K562 (cell line): ENCODE measurements at regions not wholly inside any gene's neighbourhood (a gene's known extent, or its start where the extent isn't known, plus 50 kb on each side); places are given as distances from the start of the nearest gene placed in this dataset.

Source experiments
- ATAC-seq: fragments of 200-7000 bp; cut with Tn5 transposase; 3 replicates; pipeline ENCODE4 v1.9.1; 2020; ENCODE audit warnings: moderate library complexity
- BruUV-seq: library from RNA; stranded (reverse); fragments of 400-500 nt; replicated peaks from 2 replicates; lab custom pipeline; 2021; lab: Mats Ljungman, UMichigan
- CTCF ChIA-PET: fragments of 300-600 bp; formaldehyde crosslinking; extraction: SDS; loops from one replicate; lab custom pipeline; 2021; ENCODE audit warnings: low intra/inter-chr PET ratio; lab: Yijun Ruan, JAX
- POLR2A ChIA-PET: fragments of 300-600, 350-650 bp; sonication (Branson Sonifier 250); formaldehyde crosslinking; extraction: SDS; loops from one replicate; lab custom pipeline; 2021; ENCODE audit warnings: antibody characterized with exemption, inconsistent platforms; lab: Yijun Ruan, JAX
- DNase-seq, 4 experiments: peaks; one replicate each; pipeline versions ENCODE4 v3.0.0 to v3.0.0-alpha.2; 2011 to 2018; ENCODE audit warnings: low spot score in 3 of 4, mixed read lengths in 3 of 4; ENCODE audit errors: extremely low read depth in 1 of 4
- FAIRE-seq: peaks from 2 replicates; lab custom pipeline; 2011; peaks lifted over from hg19 to GRCh38; lab: Jason Lieb, UNC
- H2AFZ ChIP-seq: 2 replicates; pipeline ENCODE4 v1.6.0; 2011; ENCODE audit warnings: low read depth, low read length, control low read depth, inconsistent platforms
- H3K27ac ChIP-seq: fragments of 200-600 bp; 3 replicates; pipeline ENCODE4 v1.8.0; 2011; ENCODE audit warnings: low read depth, mild to moderate bottlenecking, control low read depth, inconsistent platforms, low read length, moderate library complexity, mixed read lengths; ENCODE audit errors: extremely low read depth
- H3K27me3 ChIP-seq, 2 experiments: fragments of 300-600 bp in 1 of 2; 2 replicates in 1 of 2; 3 replicates in 1 of 2; pipeline versions ENCODE4 v1.6.0 to v1.8.0; 2011; ENCODE audit warnings: inconsistent platforms in 2 of 2, low read length in 2 of 2, mild to moderate bottlenecking in 1 of 2, mixed read lengths in 1 of 2, moderate library complexity in 1 of 2; ENCODE audit not compliant: control insufficient read depth in 2 of 2, insufficient read depth in 2 of 2
- H3K36me3 ChIP-seq: fragments of 300-600 bp; 3 replicates; pipeline ENCODE4 v1.8.0; 2011; ENCODE audit warnings: mild to moderate bottlenecking, low read length, inconsistent platforms; ENCODE audit not compliant: control insufficient read depth, insufficient read depth
- H3K4me1 ChIP-seq, 2 experiments: fragments of 200-600 bp in 1 of 2; replicated peaks in 1 of 2; 2 replicates in 1 of 2; 3 replicates in 1 of 2; pipeline versions ENCODE4 v1.5.1 to v1.8.0; 2011; ENCODE audit warnings: inconsistent platforms in 2 of 2, low read length in 2 of 2, mild to moderate bottlenecking in 1 of 2, mixed read lengths in 1 of 2, moderate library complexity in 1 of 2; ENCODE audit not compliant: control insufficient read depth in 2 of 2, insufficient read depth in 2 of 2
- H3K4me2 ChIP-seq: 2 replicates; pipeline ENCODE4 v1.6.1; 2011; ENCODE audit warnings: low read length, control low read depth, inconsistent platforms, mixed read lengths; ENCODE audit not compliant: insufficient read depth
- H3K4me3 ChIP-seq: fragments of 200-600 bp; sonication (generic), shearing (Covaris generic); 2 replicates; pipeline ENCODE4 v1.5.1; 2016; ENCODE audit warnings: control low read depth, inconsistent platforms
- H3K79me2 ChIP-seq: fragments of 200-600 bp; 3 replicates; pipeline ENCODE4 v1.8.0; 2011; ENCODE audit warnings: low read length, inconsistent platforms; ENCODE audit not compliant: control insufficient read depth, insufficient read depth
- H3K9ac ChIP-seq, 2 experiments: 2 replicates each; pipeline versions ENCODE4 v1.6.0 to v1.6.1; 2011; ENCODE audit warnings: low read depth in 2 of 2, low read length in 2 of 2, control low read depth in 1 of 2, inconsistent platforms in 1 of 2, mild to moderate bottlenecking in 1 of 2, mixed read lengths in 1 of 2; ENCODE audit not compliant: insufficient read depth in 1 of 2
- H3K9me1 ChIP-seq: one replicate; pipeline ENCODE4 v1.6.0; 2011; ENCODE audit warnings: inconsistent platforms, mild to moderate bottlenecking, low read length, moderate library complexity; ENCODE audit not compliant: control insufficient read depth, insufficient read depth
- H3K9me3 ChIP-seq: replicated peaks from 2 replicates; pipeline ENCODE4 v1.5.1; 2011; ENCODE audit warnings: low read depth, low read length, inconsistent platforms; ENCODE audit not compliant: control insufficient read depth, insufficient read depth
- H4K20me1 ChIP-seq: replicated peaks from 2 replicates; pipeline ENCODE4 v1.6.1; 2011; ENCODE audit warnings: low read length, inconsistent platforms, mixed read lengths; ENCODE audit not compliant: control insufficient read depth, insufficient read depth
- CC2D1A ChIP-seq: fragments of 450-650 bp; IDR thresholded peaks from 2 replicates; pipeline ENCODE4 v1.6.1; 2017; ENCODE audit warnings: mild to moderate bottlenecking
- DACH1 ChIP-seq: fragments of 450-650 bp; IDR thresholded peaks from 2 replicates; pipeline ENCODE4 v1.6.1; 2018; ENCODE audit not compliant: partially characterized antibody
- KLF10 ChIP-seq: fragments of 250-450 bp; sonication (Bioruptor Pico); IDR thresholded peaks from 2 replicates; pipeline ENCODE4 v1.6.1; 2021; ENCODE audit warnings: matching md5 sums
- POLR3A ChIP-seq: IDR thresholded peaks from 2 replicates; pipeline ENCODE4 v1.6.1; 2011; ENCODE audit warnings: borderline replicate concordance, mild to moderate bottlenecking, moderate library complexity; ENCODE audit not compliant: insufficient read length, insufficient read depth; ENCODE audit errors: extremely low read depth
- WGBS: fragments of 100-300 bp; shearing (Covaris generic); methylation state at CpG from one replicate; pipeline ENCODE4 v1.1.6; 2016; ENCODE audit warnings: low coverage, mixed read lengths; ENCODE audit not compliant: insufficient coverage; ENCODE audit errors: missing lambda C conversion rate; 5-methylcytosine and 5-hydroxymethylcytosine counted together
- in situ Hi-C: fragments of 300-500 bp; cut with MboI; formaldehyde crosslinking; loops from 4 replicates; pipeline ENCODE4 v1.15.0; 2018; ENCODE audit warnings: inconsistent platforms, mixed read lengths
- intact Hi-C: fragments of 100-400 bp; cut with micrococcal nuclease; formaldehyde crosslinking; loops from 2 replicates; pipeline ENCODE4 v1.14.2; 2022
- TF ChIP-seq, protein P1 (sequence below): fragments of 450-650 bp; formaldehyde crosslinking; IDR thresholded peaks from 2 replicates; pipeline ENCODE4 v1.4.0; 2022; ENCODE audit warnings: missing genetic modification characterization
- TF ChIP-seq, protein P2 (sequence below), 2 experiments: IDR thresholded peaks; 2 replicates each; pipeline ENCODE4 v1.6.1; 2012; ENCODE audit warnings: improper control_type of control experiment in 2 of 2, low read depth in 2 of 2, low read length in 2 of 2, borderline replicate concordance in 1 of 2
- TF ChIP-seq, protein P3 (sequence below), 3 experiments: IDR thresholded peaks in 2 of 3; conservative IDR thresholded peaks in 1 of 3; 2 replicates each; pipeline ENCODE4 v1.5.1; 2011 to 2012; ENCODE audit warnings: low read length in 3 of 3, mild to moderate bottlenecking in 3 of 3, control low read depth in 2 of 3, improper control_type of control experiment in 1 of 3, inconsistent platforms in 1 of 3, low read depth in 1 of 3, mixed read lengths in 1 of 3, moderate library complexity in 1 of 3; ENCODE audit not compliant: insufficient read depth in 2 of 3

DNA sequence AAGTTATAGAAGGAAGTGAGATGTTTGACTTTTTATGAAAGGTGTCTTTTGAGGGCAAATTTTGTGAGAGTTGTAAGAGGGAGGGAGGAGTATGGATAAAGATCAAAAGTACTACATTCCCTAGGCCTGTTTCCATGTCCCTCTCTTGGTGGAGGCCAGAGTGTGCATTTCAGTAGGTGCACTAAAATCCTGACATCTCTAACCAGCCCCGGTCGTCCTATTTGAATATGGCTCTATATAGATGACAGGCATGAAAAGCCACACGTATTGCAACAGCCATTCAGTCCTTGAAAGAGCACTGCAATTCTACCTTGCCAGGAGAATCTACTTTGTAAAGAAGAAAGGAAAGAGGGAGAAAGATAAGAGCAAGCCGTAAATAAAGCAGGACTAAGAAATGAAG lies 510.1 kb downstream of the IRS2 start (continued):
- TF ChIP-seq, protein P1, sequence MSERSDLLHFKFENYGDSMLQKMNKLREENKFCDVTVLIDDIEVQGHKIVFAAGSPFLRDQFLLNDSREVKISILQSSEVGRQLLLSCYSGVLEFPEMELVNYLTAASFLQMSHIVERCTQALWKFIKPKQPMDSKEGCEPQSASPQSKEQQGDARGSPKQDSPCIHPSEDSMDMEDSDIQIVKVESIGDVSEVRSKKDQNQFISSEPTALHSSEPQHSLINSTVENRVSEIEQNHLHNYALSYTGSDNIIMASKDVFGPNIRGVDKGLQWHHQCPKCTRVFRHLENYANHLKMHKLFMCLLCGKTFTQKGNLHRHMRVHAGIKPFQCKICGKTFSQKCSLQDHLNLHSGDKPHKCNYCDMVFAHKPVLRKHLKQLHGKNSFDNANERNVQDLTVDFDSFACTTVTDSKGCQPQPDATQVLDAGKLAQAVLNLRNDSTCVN (CRISPR knock-in tag): no peak
- TF ChIP-seq KLF10 (CRISPR knock-in tag): no peak
- no peak for TF ChIP-seq DACH1
- TF ChIP-seq, protein P2, sequence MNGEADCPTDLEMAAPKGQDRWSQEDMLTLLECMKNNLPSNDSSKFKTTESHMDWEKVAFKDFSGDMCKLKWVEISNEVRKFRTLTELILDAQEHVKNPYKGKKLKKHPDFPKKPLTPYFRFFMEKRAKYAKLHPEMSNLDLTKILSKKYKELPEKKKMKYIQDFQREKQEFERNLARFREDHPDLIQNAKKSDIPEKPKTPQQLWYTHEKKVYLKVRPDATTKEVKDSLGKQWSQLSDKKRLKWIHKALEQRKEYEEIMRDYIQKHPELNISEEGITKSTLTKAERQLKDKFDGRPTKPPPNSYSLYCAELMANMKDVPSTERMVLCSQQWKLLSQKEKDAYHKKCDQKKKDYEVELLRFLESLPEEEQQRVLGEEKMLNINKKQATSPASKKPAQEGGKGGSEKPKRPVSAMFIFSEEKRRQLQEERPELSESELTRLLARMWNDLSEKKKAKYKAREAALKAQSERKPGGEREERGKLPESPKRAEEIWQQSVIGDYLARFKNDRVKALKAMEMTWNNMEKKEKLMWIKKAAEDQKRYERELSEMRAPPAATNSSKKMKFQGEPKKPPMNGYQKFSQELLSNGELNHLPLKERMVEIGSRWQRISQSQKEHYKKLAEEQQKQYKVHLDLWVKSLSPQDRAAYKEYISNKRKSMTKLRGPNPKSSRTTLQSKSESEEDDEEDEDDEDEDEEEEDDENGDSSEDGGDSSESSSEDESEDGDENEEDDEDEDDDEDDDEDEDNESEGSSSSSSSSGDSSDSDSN (IDR thresholded peaks at IDR 0.05; ENCODE audit: borderline replicate concordance in 1 of 2, low read depth in 2 of 2, low read length in 2 of 2): no peak
- no peak for TF ChIP-seq CC2D1A

DNA sequence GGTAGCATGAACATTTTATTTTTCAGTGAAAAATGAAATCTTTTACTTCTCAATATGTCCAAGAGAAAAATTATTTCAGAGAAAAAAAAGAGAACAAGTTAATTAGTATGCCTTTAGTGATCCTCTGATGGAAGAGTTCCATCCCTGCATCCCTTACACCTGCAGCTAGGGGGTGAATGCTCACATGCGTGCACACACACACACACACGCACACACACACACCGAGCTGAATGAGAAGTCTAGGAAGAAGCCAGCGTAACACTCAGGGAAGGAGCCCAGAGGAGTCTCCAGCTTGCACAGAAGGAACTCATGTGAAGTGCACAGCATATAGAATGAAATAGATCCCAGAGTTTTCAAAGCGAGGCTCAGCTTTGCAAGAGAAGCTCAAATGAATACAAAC lies 510.5 kb downstream of the IRS2 start:
- WGBS: 0% methylated on average over 5 of the region's 5 CpGs
- H2AFZ ChIP-seq: no peak overlapping the region
- no peaks in the 10 kb centered on the region for H3K9me1 ChIP-seq
- DNase-seq (peak in 1 of 4 experiments; percentile 2), ATAC-seq (no peak), FAIRE-seq (no peak)
- no peaks in the 10 kb centered on the region for H4K20me1 ChIP-seq
- no peak overlapping the region for H3K4me3 ChIP-seq
- H3K9ac ChIP-seq: no peak overlapping the region
- intact Hi-C loops (no loop called here), in situ Hi-C loops (no loop called here)
- H3K27me3 ChIP-seq: no peaks in the 10 kb centered on the region
- H3K9me3 ChIP-seq: no peaks in the 10 kb centered on the region
- no peaks in the 10 kb centered on the region for H3K79me2 ChIP-seq
- no peaks in the 10 kb centered on the region for H3K4me1 ChIP-seq
- H3K36me3 ChIP-seq: no peaks in the 10 kb centered on the region
- ChIA-PET POLR2A (no interaction called here), CTCF (no interaction called here)
- TF ChIP-seq, protein P3, sequence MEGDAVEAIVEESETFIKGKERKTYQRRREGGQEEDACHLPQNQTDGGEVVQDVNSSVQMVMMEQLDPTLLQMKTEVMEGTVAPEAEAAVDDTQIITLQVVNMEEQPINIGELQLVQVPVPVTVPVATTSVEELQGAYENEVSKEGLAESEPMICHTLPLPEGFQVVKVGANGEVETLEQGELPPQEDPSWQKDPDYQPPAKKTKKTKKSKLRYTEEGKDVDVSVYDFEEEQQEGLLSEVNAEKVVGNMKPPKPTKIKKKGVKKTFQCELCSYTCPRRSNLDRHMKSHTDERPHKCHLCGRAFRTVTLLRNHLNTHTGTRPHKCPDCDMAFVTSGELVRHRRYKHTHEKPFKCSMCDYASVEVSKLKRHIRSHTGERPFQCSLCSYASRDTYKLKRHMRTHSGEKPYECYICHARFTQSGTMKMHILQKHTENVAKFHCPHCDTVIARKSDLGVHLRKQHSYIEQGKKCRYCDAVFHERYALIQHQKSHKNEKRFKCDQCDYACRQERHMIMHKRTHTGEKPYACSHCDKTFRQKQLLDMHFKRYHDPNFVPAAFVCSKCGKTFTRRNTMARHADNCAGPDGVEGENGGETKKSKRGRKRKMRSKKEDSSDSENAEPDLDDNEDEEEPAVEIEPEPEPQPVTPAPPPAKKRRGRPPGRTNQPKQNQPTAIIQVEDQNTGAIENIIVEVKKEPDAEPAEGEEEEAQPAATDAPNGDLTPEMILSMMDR (IDR thresholded peaks at IDR 0.05 in 2 of 3, conservative IDR thresholded peaks at IDR 0.05 in 1 of 3; ENCODE audit: insufficient read depth in 2 of 3, low read depth in 1 of 3, low read length in 3 of 3): 0 out of 6 replicates have a peak, but pooled peaks of 1 of the 3 experiments have one; percentile 15
- no peak for TF ChIP-seq POLR3A
- no TSS peak for BruUV-seq
- no peak overlapping the region for H3K4me2 ChIP-seq
- H3K27ac ChIP-seq: no peak overlapping the region
